Neural progenitor cell (in vitro differentiated cells): ENCODE measurements at regions not wholly inside any gene's neighbourhood (a gene's known extent, or its start where the extent isn't known, plus 50 kb on each side); places are given as distances from the start of the nearest gene placed in this dataset.

Source experiments
- DNase-seq: peaks from one replicate; pipeline ENCODE4 v3.0.0-alpha.2; 2016; ENCODE audit warnings: low spot score
- H2AFZ ChIP-seq: fragments of 200-600 bp; sonication (generic); replicated peaks from 2 replicates; pipeline ENCODE4 v1.6.1; 2016; ENCODE audit warnings: antibody characterized with exemption
- H3F3A ChIP-seq: fragments of 200-600 bp; sonication (generic); 2 replicates; pipeline ENCODE4 v1.6.1; 2016; ENCODE audit warnings: antibody characterized with exemption, low read depth
- H3K27ac ChIP-seq: fragments of 200-600 bp; sonication (generic); 2 replicates; pipeline ENCODE4 v1.5.1; 2016; ENCODE audit warnings: mild to moderate bottlenecking
- H3K27me3 ChIP-seq: fragments of 200-600 bp; sonication (generic); 2 replicates; pipeline ENCODE4 v1.6.1; 2016; ENCODE audit warnings: mild to moderate bottlenecking, moderate library complexity
- H3K36me3 ChIP-seq: fragments of 200-600 bp; sonication (generic); 2 replicates; pipeline ENCODE4 v1.5.1; 2016
- H3K4me1 ChIP-seq: fragments of 200-600 bp; sonication (generic); 2 replicates; pipeline ENCODE4 v1.6.1; 2016; ENCODE audit warnings: mixed run types
- H3K4me2 ChIP-seq: fragments of 200-600 bp; sonication (generic); 2 replicates; pipeline ENCODE4 v1.6.1; 2016
- H3K4me3 ChIP-seq: fragments of 200-600 bp; sonication (generic); 2 replicates; pipeline ENCODE4 v1.5.1; 2016
- H3K79me2 ChIP-seq: fragments of 200-600 bp; sonication (generic); 2 replicates; pipeline ENCODE4 v1.6.1; 2016; ENCODE audit warnings: low read depth
- H3K9ac ChIP-seq: fragments of 200-600 bp; sonication (generic); 2 replicates; pipeline ENCODE4 v1.6.1; 2016
- H3K9me3 ChIP-seq: fragments of 200-600 bp; sonication (generic); 2 replicates; pipeline ENCODE4 v1.5.1; 2016; ENCODE audit warnings: low read depth
- H4K20me1 ChIP-seq: fragments of 200-600 bp; sonication (generic); 2 replicates; pipeline ENCODE4 v1.6.1; 2016; ENCODE audit warnings: low read depth
- H3K27ac Mint-ChIP-seq: 3 replicates; pipeline ENCODE4 v1.8.0; 2021; ENCODE audit warnings: mixed read lengths
- H3K27me3 Mint-ChIP-seq: 2 replicates; pipeline ENCODE4 v1.8.0; 2022; ENCODE audit warnings: low read depth, mild to moderate bottlenecking, inconsistent platforms, moderate library complexity, mixed read lengths; ENCODE audit not compliant: insufficient read depth
- H3K36me3 Mint-ChIP-seq: 3 replicates; pipeline ENCODE4 v1.8.0; 2021; ENCODE audit warnings: mixed read lengths
- H3K4me1 Mint-ChIP-seq: 3 replicates; pipeline ENCODE4 v1.8.0; 2021; ENCODE audit warnings: mixed read lengths
- H3K4me3 Mint-ChIP-seq: 3 replicates; pipeline ENCODE4 v1.8.0; 2021; ENCODE audit warnings: mild to moderate bottlenecking, moderate library complexity, mixed read lengths
- H3K9me3 Mint-ChIP-seq: 3 replicates; pipeline ENCODE4 v1.8.0; 2020; ENCODE audit warnings: mixed read lengths
- CTCF ChIP-seq: fragments of 200-600 bp; sonication (generic); IDR thresholded peaks from 2 replicates; pipeline ENCODE4 v1.5.1; 2017; ENCODE audit warnings: antibody characterized with exemption, mild to moderate bottlenecking
- EZH2 ChIP-seq: fragments of 200-600 bp; sonication (generic); IDR thresholded peaks from 2 replicates; pipeline ENCODE4 v1.6.1; 2017; ENCODE audit warnings: antibody characterized with exemption, mild to moderate bottlenecking, moderate library complexity
- EZH2phosphoT487 ChIP-seq: fragments of 200-600 bp; sonication (generic); IDR thresholded peaks from 2 replicates; pipeline ENCODE4 v1.6.1; 2017; ENCODE audit warnings: antibody characterized with exemption

- Histone ChIP-seq H3K4me1 (peaks cover 12% of the 10 kb centered on the region), H3K36me3 (no peaks in the 10 kb centered on the region), H3K27me3 (no peaks in the 10 kb centered on the region), H3K27ac (no peak overlapping the region), H3F3A (no peaks in the 10 kb centered on the region), H3K9me3 (no peaks in the 10 kb centered on the region), H3K4me3 (no peak overlapping the region), H3K79me2 (no peaks in the 10 kb centered on the region), H4K20me1 (no peaks in the 10 kb centered on the region), H2AFZ (no peak overlapping the region), H3K9ac (no peak overlapping the region), H3K4me2 (no peak overlapping the region)
- Mint-ChIP-seq H3K4me1 (peaks cover 18% of the 10 kb centered on the region), H3K27ac (no peak overlapping the region), H3K4me3 (no peak overlapping the region), H3K27me3 (peaks cover 2% of the 10 kb centered on the region), H3K36me3 (no peaks in the 10 kb centered on the region), H3K9me3 (no peaks in the 10 kb centered on the region)
- TF ChIP-seq EZH2, result no peak
- TF ChIP-seq CTCF, result no peak
- TF ChIP-seq EZH2phosphoT487, result no peak
- DNase-seq, result no peak
Measured at GRCh38 chr2:158046121-158046880, 55.4 kb upstream of the UPP2 start.

- Histone ChIP-seq H3F3A (no peaks in the 10 kb centered on the region), H3K9me3 (no peaks in the 10 kb centered on the region)
Measured at GRCh38 chr2:158045362-158045761, 56.3 kb upstream of the UPP2 start.

GRCh38 chr2:158043181-158043948, 58.3 kb upstream of the UPP2 start:
- Histone ChIP-seq H3F3A (no peaks in the 10 kb centered on the region), H3K4me1 (peaks cover 20% of the 10 kb centered on the region), H3K9ac (no peak overlapping the region), H3K79me2 (no peaks in the 10 kb centered on the region), H3K27me3 (no peaks in the 10 kb centered on the region), H3K4me3 (no peak overlapping the region), H3K36me3 (no peaks in the 10 kb centered on the region), H3K9me3 (no peaks in the 10 kb centered on the region), H4K20me1 (no peaks in the 10 kb centered on the region), H3K27ac (no peak overlapping the region), H2AFZ (no peak overlapping the region), H3K4me2 (no peak overlapping the region)
- no peak for TF ChIP-seq EZH2phosphoT487
- TF ChIP-seq CTCF, result no peak
- TF ChIP-seq EZH2, result no peak
- no peaks in the 10 kb centered on the region for H3K9me3 Mint-ChIP-seq
- H3K27ac Mint-ChIP-seq, result no peak overlapping the region
- peaks cover 2% of the 10 kb centered on the region for H3K27me3 Mint-ChIP-seq
- peaks cover 29% of the 10 kb centered on the region for H3K4me1 Mint-ChIP-seq
- H3K4me3 Mint-ChIP-seq, result no peak overlapping the region
- DNase-seq, result no peak
- no peaks in the 10 kb centered on the region for H3K36me3 Mint-ChIP-seq

More at GRCh38 chr2:158045362-158045761, 56.3 kb upstream of the UPP2 start:
- Histone ChIP-seq H3K27me3 (no peaks in the 10 kb centered on the region), H3K9ac (no peak overlapping the region), H2AFZ (no peak overlapping the region), H3K4me1 (peaks cover 12% of the 10 kb centered on the region), H3K4me3 (no peak overlapping the region), H3K79me2 (no peaks in the 10 kb centered on the region), H4K20me1 (no peaks in the 10 kb centered on the region), H3K4me2 (no peak overlapping the region), H3K27ac (no peak overlapping the region), H3K36me3 (no peaks in the 10 kb centered on the region)
- no peak overlapping the region for H3K27ac Mint-ChIP-seq
- no peaks in the 10 kb centered on the region for H3K9me3 Mint-ChIP-seq
- TF ChIP-seq CTCF (peak; percentile 45), EZH2 (no peak)
- no peak overlapping the region for H3K4me3 Mint-ChIP-seq
- peak; percentile 36 for DNase-seq
- H3K36me3 Mint-ChIP-seq, result no peaks in the 10 kb centered on the region
- H3K27me3 Mint-ChIP-seq, result peaks cover 2% of the 10 kb centered on the region
- peaks cover 18% of the 10 kb centered on the region for H3K4me1 Mint-ChIP-seq
